ENCODE measurements at regions not wholly inside any gene's neighbourhood (a gene's known extent, or its start where the extent isn't known, plus 50 kb on each side); places are given as distances from the start of the nearest gene placed in this dataset.

DNA sequence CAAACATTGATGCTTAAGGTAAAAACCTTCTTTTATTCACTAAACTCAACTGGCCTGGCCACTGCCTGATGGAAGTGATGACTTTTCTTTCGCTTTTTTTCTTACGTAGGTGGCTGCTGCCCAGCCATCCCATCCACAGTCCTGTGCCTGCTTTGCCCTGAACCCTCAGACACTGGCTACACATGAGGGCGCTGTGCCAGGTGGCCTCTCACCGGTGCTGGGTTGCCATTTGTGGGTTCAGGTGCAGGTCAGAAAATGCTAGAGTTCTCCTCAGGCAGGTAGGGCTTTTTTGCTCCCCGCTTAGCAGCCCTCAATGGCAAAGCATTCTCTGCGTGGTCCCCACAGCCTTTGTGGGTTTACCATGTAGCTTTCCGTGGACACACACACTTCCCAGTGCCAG lies 88.3 kb upstream of the PRR23E start:
- no peak overlapping the region for H4K12ac ChIP-seq (ENCODE audit: low read depth, low read length)
- no peak overlapping the region for H3K27ac ChIP-seq (ENCODE audit: low read depth, low read length)
- H3K79me2 ChIP-seq (ENCODE audit: control insufficient read depth, insufficient read depth, low read length, poor library complexity): no peaks in the 10 kb centered on the region
- no peak overlapping the region for H3K4me3 ChIP-seq (ENCODE audit: low read depth, low read length)
- no peak overlapping the region for H2BK12ac ChIP-seq (ENCODE audit: low read length)
- H3K4ac ChIP-seq (ENCODE audit: low read depth, low read length): no peak overlapping the region
- no peak overlapping the region for H4K8ac ChIP-seq (ENCODE audit: low read depth, low read length)
- H2AFZ ChIP-seq (ENCODE audit: insufficient read depth, low read length, poor library complexity): no peak overlapping the region
- H3K9ac ChIP-seq (ENCODE audit: low read length): no peak overlapping the region
- no peak overlapping the region for H2AK5ac ChIP-seq (ENCODE audit: low read length)
- no peak overlapping the region for H3K4me2 ChIP-seq (ENCODE audit: low read length)
- H3K79me1 ChIP-seq (ENCODE audit: low read length): no peaks in the 10 kb centered on the region
- peaks cover 4% of the 10 kb centered on the region for H3K9me3 ChIP-seq (ENCODE audit: insufficient read depth, low read depth, low read length)
- no peaks in the 10 kb centered on the region for H3K36me3 ChIP-seq (ENCODE audit: control insufficient read depth in 1 of 2, insufficient read depth in 2 of 2, low read length in 2 of 2)
- WGBS (ENCODE audit: extremely low coverage, insufficient coverage, insufficient read length): no CpG with 5 or more reads among the region's 7 CpGs
- H4K91ac ChIP-seq (ENCODE audit: low read depth, low read length): no peak overlapping the region
- no peak overlapping the region for H2BK5ac ChIP-seq (ENCODE audit: low read depth, low read length, poor library complexity)
- H3K27me3 ChIP-seq (ENCODE audit: insufficient read depth, low read length): no peaks in the 10 kb centered on the region
- no peak overlapping the region for H3K18ac ChIP-seq (ENCODE audit: low read length)
- no peak for DNase-seq
- H3K4me1 ChIP-seq (ENCODE audit: control insufficient read depth in 1 of 2, insufficient read depth in 2 of 2, low read length in 2 of 2): no peaks in the 10 kb centered on the region
- no peak overlapping the region for H3K14ac ChIP-seq (ENCODE audit: low read length)
- no peak overlapping the region for H2BK120ac ChIP-seq (ENCODE audit: insufficient read depth, low read length, poor library complexity)
- H3K23ac ChIP-seq (ENCODE audit: low read length): no peak overlapping the region

DNA sequence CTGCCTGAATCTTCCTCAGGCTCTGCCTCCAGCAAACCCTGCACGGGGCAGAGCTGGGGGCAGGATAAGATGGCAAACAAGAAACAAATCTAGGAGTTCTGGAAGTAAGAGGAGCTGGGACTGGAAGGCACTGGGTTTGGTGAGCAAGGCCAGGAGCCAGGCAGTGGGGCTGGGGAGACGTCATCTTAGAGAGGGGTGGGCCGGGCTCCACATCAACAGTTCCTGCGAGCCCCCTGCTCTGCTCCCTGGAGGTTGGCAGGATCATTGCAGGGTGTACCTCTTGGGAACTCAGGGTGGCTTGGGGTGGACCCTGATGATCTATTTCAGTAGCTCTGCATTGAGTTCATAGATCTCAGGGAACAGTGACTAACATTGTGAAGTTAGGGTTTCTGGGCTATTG lies 87.3 kb upstream of the PRR23E start:
- no peak overlapping the region for H3K4me2 ChIP-seq (ENCODE audit: low read length)
- no peak overlapping the region for H3K18ac ChIP-seq (ENCODE audit: low read length)
- no peak overlapping the region for H3K14ac ChIP-seq (ENCODE audit: low read length)
- no peaks in the 10 kb centered on the region for H3K79me2 ChIP-seq (ENCODE audit: control insufficient read depth, insufficient read depth, low read length, poor library complexity)
- no peak overlapping the region for H2BK5ac ChIP-seq (ENCODE audit: low read depth, low read length, poor library complexity)
- whole genome bisulfite sequencing (ENCODE audit: extremely low coverage, insufficient coverage, insufficient read length): no CpG with 5 or more reads among the region's 4 CpGs
- no peaks in the 10 kb centered on the region for H3K4me1 ChIP-seq (ENCODE audit: control insufficient read depth in 1 of 2, insufficient read depth in 2 of 2, low read length in 2 of 2)
- H2BK120ac ChIP-seq (ENCODE audit: insufficient read depth, low read length, poor library complexity): no peak overlapping the region
- no peak for DNase-seq
- no peak overlapping the region for H3K9ac ChIP-seq (ENCODE audit: low read length)
- H4K8ac ChIP-seq (ENCODE audit: low read depth, low read length): no peak overlapping the region
- no peak overlapping the region for H3K4ac ChIP-seq (ENCODE audit: low read depth, low read length)
- H4K91ac ChIP-seq (ENCODE audit: low read depth, low read length): no peak overlapping the region
- no peak overlapping the region for H4K12ac ChIP-seq (ENCODE audit: low read depth, low read length)
- no peak overlapping the region for H2AFZ ChIP-seq (ENCODE audit: insufficient read depth, low read length, poor library complexity)
- no peak overlapping the region for H2BK12ac ChIP-seq (ENCODE audit: low read length)
- H3K36me3 ChIP-seq (ENCODE audit: control insufficient read depth in 1 of 2, insufficient read depth in 2 of 2, low read length in 2 of 2): no peaks in the 10 kb centered on the region
- no peaks in the 10 kb centered on the region for H3K27me3 ChIP-seq (ENCODE audit: insufficient read depth, low read length)
- H3K4me3 ChIP-seq (ENCODE audit: low read depth, low read length): no peak overlapping the region
- no peak overlapping the region for H2AK5ac ChIP-seq (ENCODE audit: low read length)
- no peaks in the 10 kb centered on the region for H3K79me1 ChIP-seq (ENCODE audit: low read length)
- H3K9me3 ChIP-seq (ENCODE audit: insufficient read depth, low read depth, low read length): peaks cover 4% of the 10 kb centered on the region
- H3K27ac ChIP-seq (ENCODE audit: low read depth, low read length): no peak overlapping the region
- no peak overlapping the region for H3K23ac ChIP-seq (ENCODE audit: low read length)

DNA sequence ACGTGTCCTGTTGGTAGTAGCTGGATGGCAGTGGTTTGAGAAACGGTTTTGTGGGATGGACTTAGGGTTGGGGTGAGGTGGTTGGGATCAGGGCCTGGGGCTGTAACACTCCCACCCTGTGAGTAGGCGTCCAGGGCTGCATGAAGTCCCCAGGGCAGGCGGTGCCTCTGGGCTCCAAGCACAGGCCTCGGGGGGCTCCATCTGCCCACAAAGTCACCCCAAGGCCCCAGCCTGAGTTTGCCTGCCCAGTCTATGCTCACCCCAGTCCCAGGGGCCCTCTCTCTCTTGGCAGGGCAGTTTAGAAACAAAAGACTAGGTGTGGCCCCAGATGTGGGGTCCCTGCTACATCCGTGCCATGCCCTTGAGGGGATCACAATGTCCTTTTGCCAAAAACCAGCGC lies 86.9 kb upstream of the PRR23E start:
- Histone ChIP-seq H4K91ac (ENCODE audit: low read depth, low read length) (no peak overlapping the region), H3K4me3 (ENCODE audit: low read depth, low read length) (no peak overlapping the region), H3K36me3 (ENCODE audit: control insufficient read depth in 1 of 2, insufficient read depth in 2 of 2, low read length in 2 of 2) (no peaks in the 10 kb centered on the region), H2BK120ac (ENCODE audit: insufficient read depth, low read length, poor library complexity) (no peak overlapping the region), H3K9me3 (ENCODE audit: insufficient read depth, low read depth, low read length) (peaks cover 4% of the 10 kb centered on the region), H3K14ac (ENCODE audit: low read length) (no peak overlapping the region), H2BK12ac (ENCODE audit: low read length) (no peak overlapping the region), H4K8ac (ENCODE audit: low read depth, low read length) (no peak overlapping the region), H3K9ac (ENCODE audit: low read length) (no peak overlapping the region), H2AFZ (ENCODE audit: insufficient read depth, low read length, poor library complexity) (no peak overlapping the region), H3K27me3 (ENCODE audit: insufficient read depth, low read length) (no peaks in the 10 kb centered on the region), H2AK5ac (ENCODE audit: low read length) (no peak overlapping the region), H3K4me1 (ENCODE audit: control insufficient read depth in 1 of 2, insufficient read depth in 2 of 2, low read length in 2 of 2) (no peaks in the 10 kb centered on the region), H2BK5ac (ENCODE audit: low read depth, low read length, poor library complexity) (no peak overlapping the region), H4K12ac (ENCODE audit: low read depth, low read length) (no peak overlapping the region), H3K23ac (ENCODE audit: low read length) (no peak overlapping the region), H3K4ac (ENCODE audit: low read depth, low read length) (no peak overlapping the region), H3K27ac (ENCODE audit: low read depth, low read length) (no peak overlapping the region), H3K79me1 (ENCODE audit: low read length) (no peaks in the 10 kb centered on the region), H3K79me2 (ENCODE audit: control insufficient read depth, insufficient read depth, low read length, poor library complexity) (no peaks in the 10 kb centered on the region), H3K18ac (ENCODE audit: low read length) (no peak overlapping the region), H3K4me2 (ENCODE audit: low read length) (no peak overlapping the region)
- WGBS (ENCODE audit: extremely low coverage, insufficient coverage, insufficient read length): no CpG with 5 or more reads among the region's 7 CpGs
- no peak for DNase-seq

GRCh38 chr3:127106456-127106855 lies 86.5 kb upstream of the PRR23E start:
- no peak overlapping the region for H3K4me3 ChIP-seq (ENCODE audit: low read depth, low read length)
- no peaks in the 10 kb centered on the region for H3K36me3 ChIP-seq (ENCODE audit: control insufficient read depth in 1 of 2, insufficient read depth in 2 of 2, low read length in 2 of 2)
- H4K8ac ChIP-seq (ENCODE audit: low read depth, low read length): no peak overlapping the region
- no peak overlapping the region for H4K91ac ChIP-seq (ENCODE audit: low read depth, low read length)
- no peak overlapping the region for H3K27ac ChIP-seq (ENCODE audit: low read depth, low read length)
- no peak overlapping the region for H3K4me2 ChIP-seq (ENCODE audit: low read length)
- H3K9me3 ChIP-seq (ENCODE audit: insufficient read depth, low read depth, low read length): peaks cover 4% of the 10 kb centered on the region
- H3K23ac ChIP-seq (ENCODE audit: low read length): no peak overlapping the region
- H2BK120ac ChIP-seq (ENCODE audit: insufficient read depth, low read length, poor library complexity): no peak overlapping the region
- H3K79me1 ChIP-seq (ENCODE audit: low read length): no peaks in the 10 kb centered on the region
- no peaks in the 10 kb centered on the region for H3K4me1 ChIP-seq (ENCODE audit: control insufficient read depth in 1 of 2, insufficient read depth in 2 of 2, low read length in 2 of 2)
- DNase-seq: no peak
- no peak overlapping the region for H3K4ac ChIP-seq (ENCODE audit: low read depth, low read length)
- H2AK5ac ChIP-seq (ENCODE audit: low read length): no peak overlapping the region
- no peak overlapping the region for H3K14ac ChIP-seq (ENCODE audit: low read length)
- no peak overlapping the region for H4K12ac ChIP-seq (ENCODE audit: low read depth, low read length)
- no peak overlapping the region for H2BK5ac ChIP-seq (ENCODE audit: low read depth, low read length, poor library complexity)
- H2BK12ac ChIP-seq (ENCODE audit: low read length): no peak overlapping the region
- no CpG with 5 or more reads among the region's 9 CpGs for WGBS (ENCODE audit: extremely low coverage, insufficient coverage, insufficient read length)
- no peak overlapping the region for H3K18ac ChIP-seq (ENCODE audit: low read length)
- H3K79me2 ChIP-seq (ENCODE audit: control insufficient read depth, insufficient read depth, low read length, poor library complexity): no peaks in the 10 kb centered on the region
- no peak overlapping the region for H3K9ac ChIP-seq (ENCODE audit: low read length)
- no peaks in the 10 kb centered on the region for H3K27me3 ChIP-seq (ENCODE audit: insufficient read depth, low read length)
- no peak overlapping the region for H2AFZ ChIP-seq (ENCODE audit: insufficient read depth, low read length, poor library complexity)
